Chondrocyte (in vitro differentiated cells): ENCODE measurements at regions not wholly inside any gene's neighbourhood (a gene's known extent, or its start where the extent isn't known, plus 50 kb on each side); places are given as distances from the start of the nearest gene placed in this dataset.

Source experiments
- DNase-seq: peaks from one replicate; pipeline ENCODE4 v3.0.0; 2021; ENCODE audit warnings: mixed read lengths, low spot score
- H3K27ac Mint-ChIP-seq: one replicate; pipeline ENCODE4 v1.8.0; 2021; ENCODE audit warnings: mild to moderate bottlenecking, moderate library complexity, mixed read lengths; ENCODE audit not compliant: unreplicated experiment
- H3K27me3 Mint-ChIP-seq: 2 replicates; pipeline ENCODE4 v1.8.0; 2021; ENCODE audit warnings: low read depth, mixed read lengths
- H3K36me3 Mint-ChIP-seq: 2 replicates; pipeline ENCODE4 v1.8.0; 2021; ENCODE audit warnings: low read depth, mixed read lengths
- H3K4me1 Mint-ChIP-seq: 2 replicates; pipeline ENCODE4 v1.8.0; 2021; ENCODE audit warnings: low read depth, mild to moderate bottlenecking, mixed read lengths
- H3K4me3 Mint-ChIP-seq: one replicate; pipeline ENCODE4 v1.8.0; 2021; ENCODE audit warnings: mild to moderate bottlenecking, moderate library complexity, mixed read lengths; ENCODE audit not compliant: unreplicated experiment
- H3K9me3 Mint-ChIP-seq: 2 replicates; pipeline ENCODE4 v1.8.0; 2021; ENCODE audit warnings: low read depth, mixed read lengths
- CTCF ChIP-seq: fragments of 200-600 bp; sonication (generic); IDR thresholded peaks from 2 replicates; pipeline ENCODE4 v1.5.0; 2021; ENCODE audit warnings: antibody characterized with exemption, mild to moderate bottlenecking, moderate library complexity

DNA sequence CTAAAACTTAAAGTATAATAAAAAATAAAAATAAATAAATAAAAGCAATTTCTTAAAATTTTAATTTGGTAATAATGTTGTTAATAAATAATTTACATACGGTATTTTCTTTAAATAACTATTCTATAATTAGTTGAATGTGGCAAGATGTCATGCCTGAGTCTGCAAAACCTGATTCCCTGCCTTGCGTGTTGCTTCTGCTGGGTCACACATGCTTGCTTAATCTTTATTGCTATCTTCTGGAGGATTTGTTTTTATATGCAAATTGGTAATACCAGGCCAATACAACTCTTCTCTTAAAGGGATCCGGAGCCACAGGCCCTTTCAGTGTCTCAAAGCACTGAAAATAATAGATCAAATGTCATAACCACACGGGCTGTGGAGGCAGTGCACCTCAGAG is 59.4 kb upstream of the ABCB5 start:
- no peaks in the 10 kb centered on the region for H3K4me1 Mint-ChIP-seq

DNA sequence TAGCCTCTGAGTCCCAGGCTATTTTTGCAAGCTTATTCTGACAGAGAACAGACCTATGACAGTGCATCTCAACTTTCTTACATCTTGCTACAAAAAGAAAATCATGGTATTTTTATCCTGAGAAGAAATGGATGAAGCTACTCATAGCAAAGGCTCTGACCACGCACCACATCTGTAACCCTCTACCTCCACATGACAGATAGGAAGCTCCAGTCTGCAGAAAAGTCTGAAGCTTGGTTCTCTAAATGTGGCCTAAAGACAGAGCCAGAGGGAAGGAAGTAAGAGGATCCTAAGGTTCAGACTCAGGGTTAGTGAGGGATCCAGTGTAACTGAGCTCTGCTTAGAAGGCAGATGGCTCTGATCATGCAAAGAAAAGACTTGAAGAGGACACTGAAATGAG is 58.4 kb upstream of the ABCB5 start:
- no peak for DNase-seq
- no peaks in the 10 kb centered on the region for H3K27me3 Mint-ChIP-seq
- no peak overlapping the region for H3K4me3 Mint-ChIP-seq
- no peak for TF ChIP-seq CTCF
- no peaks in the 10 kb centered on the region for H3K9me3 Mint-ChIP-seq
- H3K36me3 Mint-ChIP-seq: no peaks in the 10 kb centered on the region
- no peaks in the 10 kb centered on the region for H3K4me1 Mint-ChIP-seq
- H3K27ac Mint-ChIP-seq: no peak overlapping the region

More for the DNA sequence above, 59.4 kb upstream of the ABCB5 start:
- DNase-seq: no peak
- no peaks in the 10 kb centered on the region for H3K36me3 Mint-ChIP-seq
- no peaks in the 10 kb centered on the region for H3K27me3 Mint-ChIP-seq
- no peak overlapping the region for H3K4me3 Mint-ChIP-seq
- TF ChIP-seq CTCF: no peak
- H3K9me3 Mint-ChIP-seq: no peaks in the 10 kb centered on the region
- H3K27ac Mint-ChIP-seq: no peak overlapping the region

GRCh38 chr7:20558963-20559716 is 56.3 kb upstream of the ABCB5 start:
- no peak for TF ChIP-seq CTCF
- Mint-ChIP-seq H3K4me1 (no peaks in the 10 kb centered on the region), H3K4me3 (no peak overlapping the region), H3K27me3 (no peaks in the 10 kb centered on the region), H3K36me3 (no peaks in the 10 kb centered on the region), H3K9me3 (no peaks in the 10 kb centered on the region), H3K27ac (no peak overlapping the region)
- no peak for DNase-seq

DNA sequence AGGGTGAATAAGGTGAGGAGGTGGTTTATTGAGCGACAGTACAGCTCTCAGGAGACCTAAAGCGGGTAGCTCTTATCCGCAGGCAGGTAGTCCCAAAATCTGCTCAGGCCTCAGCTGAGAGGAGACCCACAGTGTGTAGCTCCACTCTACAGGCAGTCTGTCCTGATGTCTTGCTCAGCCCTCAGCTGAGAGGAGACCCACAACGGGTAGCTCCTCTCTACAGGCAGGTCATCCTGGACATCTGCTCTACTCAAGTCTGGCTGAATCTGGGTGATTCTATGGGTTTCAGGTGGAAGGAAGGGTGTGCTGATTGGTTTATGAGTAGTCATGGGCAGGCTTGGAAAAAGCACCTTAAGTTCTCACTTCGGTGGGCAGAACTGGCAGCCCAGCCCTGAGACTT is 55.6 kb upstream of the ABCB5 start:
- no peak for DNase-seq
- Mint-ChIP-seq H3K27ac (no peak overlapping the region), H3K9me3 (no peaks in the 10 kb centered on the region), H3K27me3 (no peaks in the 10 kb centered on the region), H3K36me3 (no peaks in the 10 kb centered on the region), H3K4me1 (no peaks in the 10 kb centered on the region), H3K4me3 (no peak overlapping the region)
- no peak for TF ChIP-seq CTCF

- no peak overlapping the region for H3K27ac Mint-ChIP-seq
- no peak overlapping the region for H3K4me3 Mint-ChIP-seq
- H3K27me3 Mint-ChIP-seq: peaks cover 3% of the 10 kb centered on the region
- no peaks in the 10 kb centered on the region for H3K36me3 Mint-ChIP-seq
- no peaks in the 10 kb centered on the region for H3K9me3 Mint-ChIP-seq
- no peak for TF ChIP-seq CTCF
- no peaks in the 10 kb centered on the region for H3K4me1 Mint-ChIP-seq
- DNase-seq: no peak
Measured at GRCh38 chr7:20560325-20561180, 54.9 kb upstream of the ABCB5 start.
